ENCODE measurements at regions not wholly inside any gene's neighbourhood (a gene's known extent, or its start where the extent isn't known, plus 50 kb on each side); places are given as distances from the start of the nearest gene placed in this dataset.
"Not testable (repeated sequence)": the region's sequence is repeated elsewhere in the genome, so short reads cannot be mapped to it uniquely, and the experiment has no call there.

- not testable (repeated sequence) for DNase-seq
Measured at GRCh38 chr1:146401281-146401825, 172.5 kb upstream of the NOTCH2NLA start.

- DNase-seq, result not testable (repeated sequence)
Measured at GRCh38 chr1:146400173-146401121, 171.6 kb upstream of the NOTCH2NLA start.

GRCh38 chr1:146399225-146399624, 170.4 kb upstream of the NOTCH2NLA start:
- not testable (repeated sequence) for DNase-seq

GRCh38 chr1:146396801-146397200, 168.0 kb upstream of the NOTCH2NLA start:
- DNase-seq, result not testable (repeated sequence)

GRCh38 chr1:146396242-146396641, 167.4 kb upstream of the NOTCH2NLA start:
- not testable (repeated sequence) for DNase-seq

- not testable (repeated sequence) for DNase-seq
Measured at GRCh38 chr1:146393796-146394195, 165.0 kb upstream of the NOTCH2NLA start.

GRCh38 chr1:146393154-146393553, 164.3 kb upstream of the NOTCH2NLA start:
- not testable (repeated sequence) for DNase-seq

- DNase-seq, result not testable (repeated sequence)
Measured at GRCh38 chr1:146389178-146389577, 160.4 kb upstream of the NOTCH2NLA start.

GRCh38 chr1:146387750-146388469, 159.1 kb upstream of the NOTCH2NLA start:
- not testable (repeated sequence) for DNase-seq

- peak; percentile 19 to 71 for DNase-seq
Measured at GRCh38 chr1:146386851-146387749, 158.3 kb upstream of the NOTCH2NLA start.

GRCh38 chr1:146381196-146381595, 152.4 kb upstream of the NOTCH2NLA start:
- not testable (repeated sequence) for DNase-seq

- peak; percentile 92 to 93 for DNase-seq
Measured at GRCh38 chr1:146376708-146377496, 148.1 kb upstream of the NOTCH2NLA start.

- DNase-seq, result peak; percentile 2 to 44
Measured at GRCh38 chr1:146376309-146376707, 147.5 kb upstream of the NOTCH2NLA start.

GRCh38 chr1:146375108-146375507, 146.3 kb upstream of the NOTCH2NLA start:
- DNase-seq, result not testable (repeated sequence)

GRCh38 chr1:146369940-146370339, 141.1 kb upstream of the NOTCH2NLA start:
- DNase-seq, result peak; percentile 7 to 44

- not testable (repeated sequence) for DNase-seq
Measured at GRCh38 chr1:146355373-146355772, 126.6 kb upstream of the NOTCH2NLA start.

GRCh38 chr1:146326863-146327262, 98.0 kb upstream of the NOTCH2NLA start:
- not testable (repeated sequence) for DNase-seq

- not testable (repeated sequence) for DNase-seq
Measured at GRCh38 chr1:146324463-146324862, 95.6 kb upstream of the NOTCH2NLA start.

GRCh38 chr1:146323302-146323701, 94.5 kb upstream of the NOTCH2NLA start:
- DNase-seq, result not testable (repeated sequence)

- not testable (repeated sequence) for DNase-seq
Measured at GRCh38 chr1:146322893-146323292, 94.1 kb upstream of the NOTCH2NLA start.

GRCh38 chr1:146318715-146319114, 89.9 kb upstream of the NOTCH2NLA start:
- DNase-seq, result not testable (repeated sequence)
